NCI-H2107 (cell line): ENCODE measurements at regions not wholly inside any gene's neighbourhood (a gene's known extent, or its start where the extent isn't known, plus 50 kb on each side); places are given as distances from the start of the nearest gene placed in this dataset.
"Not testable (repeated sequence)": the region's sequence is repeated elsewhere in the genome, so short reads cannot be mapped to it uniquely, and the experiment has no call there.

Source experiments
- DNase-seq: peaks from one replicate; lab custom pipeline; 2025; lab: John Stamatoyannopoulos, UW

- DNase-seq: not testable (repeated sequence)
Measured at GRCh38 chr14:105678996-105679958, 152.9 kb downstream of the TMEM121 start.

- not testable (repeated sequence) for DNase-seq
Measured at GRCh38 chr14:105679959-105680735, 153.8 kb downstream of the TMEM121 start.

- DNase-seq: not testable (repeated sequence)
Measured at GRCh38 chr14:105680736-105681098, 154.3 kb downstream of the TMEM121 start.

GRCh38 chr14:105681606-105682185 is 155.3 kb downstream of the TMEM121 start:
- DNase-seq: not testable (repeated sequence)

- DNase-seq: not testable (repeated sequence)
Measured at GRCh38 chr14:105682442-105682841, 156.1 kb downstream of the TMEM121 start.

- DNase-seq: no peak
Measured at GRCh38 chr14:105682956-105683570, 156.7 kb downstream of the TMEM121 start.

- not testable (repeated sequence) for DNase-seq
Measured at GRCh38 chr14:105684056-105684455, 157.7 kb downstream of the TMEM121 start.

- not testable (repeated sequence) for DNase-seq
Measured at GRCh38 chr14:105684597-105684996, 158.2 kb downstream of the TMEM121 start.

GRCh38 chr14:105685003-105685402 is 158.6 kb downstream of the TMEM121 start:
- no peak for DNase-seq

GRCh38 chr14:105685605-105686004 is 159.2 kb downstream of the TMEM121 start:
- not testable (repeated sequence) for DNase-seq

- DNase-seq: not testable (repeated sequence)
Measured at GRCh38 chr14:105686050-105686449, 159.7 kb downstream of the TMEM121 start.

GRCh38 chr14:105686462-105687170 is 160.2 kb downstream of the TMEM121 start:
- not testable (repeated sequence) for DNase-seq

GRCh38 chr14:105687171-105688022 is 161.0 kb downstream of the TMEM121 start:
- DNase-seq: not testable (repeated sequence)

GRCh38 chr14:105688023-105688351 is 161.6 kb downstream of the TMEM121 start:
- not testable (repeated sequence) for DNase-seq

- not testable (repeated sequence) for DNase-seq
Measured at GRCh38 chr14:105688664-105689221, 162.4 kb downstream of the TMEM121 start.

- no peak for DNase-seq
Measured at GRCh38 chr14:105689722-105690121, 163.3 kb downstream of the TMEM121 start.

GRCh38 chr14:105690671-105691070 is 164.3 kb downstream of the TMEM121 start:
- no peak for DNase-seq

- not testable (repeated sequence) for DNase-seq
Measured at GRCh38 chr14:105691321-105692109, 165.1 kb downstream of the TMEM121 start.

GRCh38 chr14:105692110-105692685 is 165.8 kb downstream of the TMEM121 start:
- DNase-seq: not testable (repeated sequence)
